Prostate gland (tissue), 2 donors: ENCODE measurements at regions not wholly inside any gene's neighbourhood (a gene's known extent, or its start where the extent isn't known, plus 50 kb on each side); places are given as distances from the start of the nearest gene placed in this dataset.

Experiments used
- POLR2A ChIP-seq: fragments of 450-650 bp; IDR thresholded peaks from one replicate; pipeline ENCODE4 v1.6.1; 2016; ENCODE audit warnings: antibody characterized with exemption, mild to moderate bottlenecking
- POLR2AphosphoS5 ChIP-seq: sonication (generic); formaldehyde crosslinking; IDR thresholded peaks from one replicate; pipeline ENCODE4 v1.6.1; 2017; ENCODE audit warnings: antibody characterized with exemption
- TF ChIP-seq, protein P1 (sequence below), 4 experiments: fragments of 200-600 bp in 2 of 4; fragments of 450-650 bp in 2 of 4; sonication (generic) in 2 of 4; IDR thresholded peaks; 1 replicate in 3 of 4; 2 replicates in 1 of 4; pipeline ENCODE4 v1.5.1; 2016 to 2019; ENCODE audit warnings: antibody characterized with exemption in 4 of 4, mild to moderate bottlenecking in 2 of 4, moderate library complexity in 2 of 4

DNA sequence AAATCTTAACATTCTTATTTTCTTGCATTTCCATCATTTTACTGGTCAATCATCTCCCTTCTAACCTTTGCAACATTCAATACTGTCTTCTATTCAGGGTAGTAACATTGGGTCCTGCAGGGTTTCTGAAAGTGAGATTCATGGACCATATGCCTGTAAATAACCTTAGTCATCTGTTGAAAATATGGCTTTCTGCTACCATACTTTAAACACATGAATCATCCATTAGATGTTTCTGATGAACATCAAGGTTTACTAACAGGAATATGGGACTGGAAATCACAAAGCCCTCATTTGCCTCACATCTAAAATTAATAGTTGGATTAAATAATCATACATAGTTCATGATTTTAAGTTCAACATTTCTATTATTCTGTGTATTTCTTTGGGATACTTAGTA is 475.9 kb upstream of the MARCKS start:
- TF ChIP-seq POLR2AphosphoS5 (no peak), POLR2A (no peak)
- TF ChIP-seq, protein P1, sequence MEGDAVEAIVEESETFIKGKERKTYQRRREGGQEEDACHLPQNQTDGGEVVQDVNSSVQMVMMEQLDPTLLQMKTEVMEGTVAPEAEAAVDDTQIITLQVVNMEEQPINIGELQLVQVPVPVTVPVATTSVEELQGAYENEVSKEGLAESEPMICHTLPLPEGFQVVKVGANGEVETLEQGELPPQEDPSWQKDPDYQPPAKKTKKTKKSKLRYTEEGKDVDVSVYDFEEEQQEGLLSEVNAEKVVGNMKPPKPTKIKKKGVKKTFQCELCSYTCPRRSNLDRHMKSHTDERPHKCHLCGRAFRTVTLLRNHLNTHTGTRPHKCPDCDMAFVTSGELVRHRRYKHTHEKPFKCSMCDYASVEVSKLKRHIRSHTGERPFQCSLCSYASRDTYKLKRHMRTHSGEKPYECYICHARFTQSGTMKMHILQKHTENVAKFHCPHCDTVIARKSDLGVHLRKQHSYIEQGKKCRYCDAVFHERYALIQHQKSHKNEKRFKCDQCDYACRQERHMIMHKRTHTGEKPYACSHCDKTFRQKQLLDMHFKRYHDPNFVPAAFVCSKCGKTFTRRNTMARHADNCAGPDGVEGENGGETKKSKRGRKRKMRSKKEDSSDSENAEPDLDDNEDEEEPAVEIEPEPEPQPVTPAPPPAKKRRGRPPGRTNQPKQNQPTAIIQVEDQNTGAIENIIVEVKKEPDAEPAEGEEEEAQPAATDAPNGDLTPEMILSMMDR (IDR thresholded peaks at IDR 0.05) = no peak
